Body of pancreas (tissue), 4 donors: ENCODE measurements at regions not wholly inside any gene's neighbourhood (a gene's known extent, or its start where the extent isn't known, plus 50 kb on each side); places are given as distances from the start of the nearest gene placed in this dataset.
"Not testable (repeated sequence)": the region's sequence is repeated elsewhere in the genome, so short reads cannot be mapped to it uniquely, and the experiment has no call there.

Experiments
- POLR2A ChIP-seq, 3 donors: fragments of 450-650 bp; IDR thresholded peaks; one replicate each; pipeline ENCODE4 v1.6.1; 2016; ENCODE audit warnings: antibody characterized with exemption in 3 of 3, mild to moderate bottlenecking in 2 of 3
- TF ChIP-seq, protein P1 (sequence below), 7 experiments: fragments of 450-650 bp in 4 of 7; fragments of 200-600 bp in 3 of 7; sonication (generic) in 3 of 7; IDR thresholded peaks; one replicate each; pipeline ENCODE4 v1.5.1; 2016 to 2019; ENCODE audit warnings: antibody characterized with exemption in 7 of 7

DNA sequence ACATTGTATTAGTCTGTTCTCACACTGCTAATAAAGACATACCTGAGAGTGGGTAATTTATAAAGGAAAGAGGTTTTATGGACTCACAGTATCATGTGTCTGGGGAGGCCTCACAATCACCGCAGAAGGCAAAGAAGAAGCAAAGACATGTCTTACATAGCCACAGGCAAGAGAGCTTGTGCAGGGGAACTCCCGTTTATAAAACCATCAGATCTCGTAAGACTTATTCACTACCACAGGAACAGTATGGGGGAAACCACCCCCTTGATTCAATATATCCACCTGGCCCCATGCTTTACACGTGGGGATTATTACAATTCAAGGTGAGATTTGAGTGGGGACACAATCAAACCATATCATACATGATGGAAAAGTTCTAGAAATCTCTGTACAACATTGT lies 165.3 kb downstream of the OR2B2 start:
- TF ChIP-seq, protein P1, sequence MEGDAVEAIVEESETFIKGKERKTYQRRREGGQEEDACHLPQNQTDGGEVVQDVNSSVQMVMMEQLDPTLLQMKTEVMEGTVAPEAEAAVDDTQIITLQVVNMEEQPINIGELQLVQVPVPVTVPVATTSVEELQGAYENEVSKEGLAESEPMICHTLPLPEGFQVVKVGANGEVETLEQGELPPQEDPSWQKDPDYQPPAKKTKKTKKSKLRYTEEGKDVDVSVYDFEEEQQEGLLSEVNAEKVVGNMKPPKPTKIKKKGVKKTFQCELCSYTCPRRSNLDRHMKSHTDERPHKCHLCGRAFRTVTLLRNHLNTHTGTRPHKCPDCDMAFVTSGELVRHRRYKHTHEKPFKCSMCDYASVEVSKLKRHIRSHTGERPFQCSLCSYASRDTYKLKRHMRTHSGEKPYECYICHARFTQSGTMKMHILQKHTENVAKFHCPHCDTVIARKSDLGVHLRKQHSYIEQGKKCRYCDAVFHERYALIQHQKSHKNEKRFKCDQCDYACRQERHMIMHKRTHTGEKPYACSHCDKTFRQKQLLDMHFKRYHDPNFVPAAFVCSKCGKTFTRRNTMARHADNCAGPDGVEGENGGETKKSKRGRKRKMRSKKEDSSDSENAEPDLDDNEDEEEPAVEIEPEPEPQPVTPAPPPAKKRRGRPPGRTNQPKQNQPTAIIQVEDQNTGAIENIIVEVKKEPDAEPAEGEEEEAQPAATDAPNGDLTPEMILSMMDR (IDR thresholded peaks at IDR 0.05): not testable (repeated sequence)
- TF ChIP-seq POLR2A (IDR thresholded peaks at IDR 0.05): not testable (repeated sequence)
